Amygdala (tissue), 56 donors: ENCODE measurements at regions not wholly inside any gene's neighbourhood (a gene's known extent, or its start where the extent isn't known, plus 50 kb on each side); places are given as distances from the start of the nearest gene placed in this dataset.

Experiments
- DNase-seq, 56 donors: peaks; one replicate each; lab custom pipeline; 2025; lab: John Stamatoyannopoulos, UW

DNA sequence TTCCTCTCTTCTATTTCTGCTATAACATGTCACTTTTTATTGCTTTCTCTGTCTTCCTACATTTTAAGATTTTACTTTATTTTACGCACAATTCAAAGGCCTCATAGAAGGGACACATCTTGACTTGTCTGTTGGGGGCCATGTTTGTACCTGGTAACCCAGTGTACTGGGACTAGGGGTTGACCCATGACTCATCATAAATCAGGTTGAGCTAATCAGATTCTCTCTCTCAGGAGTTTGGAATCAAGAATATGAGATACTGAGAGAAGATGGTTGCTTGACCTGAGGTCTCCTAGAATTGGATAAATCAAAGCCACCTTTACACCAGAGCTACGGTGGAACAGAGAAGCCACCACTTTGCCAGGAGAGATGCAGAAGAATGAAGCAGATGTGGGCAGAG, 153.0 kb downstream of the UXS1 start:
- DNase-seq, result no peak

DNA sequence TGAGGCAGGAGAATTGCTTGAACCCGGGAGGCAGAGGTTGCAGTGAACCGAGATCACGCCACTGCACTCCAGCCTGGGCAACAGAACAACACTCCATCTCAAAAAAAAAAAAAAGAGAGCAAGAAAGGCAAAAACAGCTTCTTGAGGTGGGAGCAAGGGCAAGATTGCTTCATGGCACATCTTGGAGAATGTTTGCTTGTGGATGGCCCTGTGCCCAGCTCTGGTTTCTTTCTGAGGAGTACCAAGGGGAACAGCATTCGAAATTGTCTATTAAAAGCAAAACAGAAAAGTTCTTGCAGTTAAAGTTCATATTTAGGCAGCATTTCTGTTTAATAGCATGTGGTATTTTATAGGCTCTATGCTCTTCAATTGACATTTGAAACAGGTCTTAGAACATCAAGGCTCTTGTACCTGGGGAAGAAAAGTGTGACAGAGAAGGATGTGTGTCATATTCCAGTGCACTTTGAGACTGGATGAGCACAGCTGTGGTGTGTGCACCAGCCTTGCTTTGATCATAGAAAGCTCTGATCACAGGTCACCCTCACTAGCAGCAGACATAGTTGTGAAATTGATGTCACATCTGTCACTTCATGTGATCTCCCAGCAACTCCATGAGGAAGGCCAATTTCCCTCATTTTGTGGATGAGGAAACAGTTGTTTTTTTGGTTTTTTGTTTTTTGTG, 154.3 kb downstream of the UXS1 start:
- peak in 2 of 56 donors; percentile 2 to 3 for DNase-seq

DNA sequence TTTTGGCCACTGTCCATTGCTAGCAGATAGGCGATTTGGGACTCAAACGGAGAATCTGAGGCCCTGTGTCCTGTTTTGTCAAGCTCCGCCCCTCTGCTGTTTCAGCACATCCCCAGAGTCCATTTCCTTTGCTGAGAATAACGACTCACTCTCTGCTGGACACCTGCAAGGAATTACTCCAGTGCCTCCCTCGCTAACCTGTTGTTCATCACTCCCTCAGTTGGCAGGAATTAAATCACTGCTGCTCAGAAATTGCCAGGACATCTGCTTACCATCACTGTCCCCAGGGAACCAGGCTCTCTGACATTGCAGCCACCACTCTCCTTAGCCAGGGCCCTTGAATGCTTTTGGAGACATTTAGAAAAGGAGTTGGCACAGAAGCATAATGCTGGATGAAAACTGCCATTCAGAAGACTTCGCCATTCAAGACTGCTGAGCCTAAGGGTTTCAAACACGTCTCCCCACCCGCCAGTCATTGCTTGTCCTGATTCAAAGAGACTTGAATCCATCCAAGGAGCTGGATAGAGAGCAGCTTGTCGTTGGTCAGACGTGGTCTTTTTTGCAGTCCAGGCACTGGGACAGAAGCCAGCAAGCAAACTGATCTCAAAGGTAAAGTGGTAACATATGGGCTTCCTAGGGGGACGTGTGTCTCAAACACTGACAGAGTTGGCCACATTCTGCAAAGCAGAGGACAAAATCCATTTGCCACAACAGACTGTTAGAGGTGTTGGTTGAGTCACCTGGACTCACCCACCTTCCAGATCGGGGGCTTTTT, 155.3 kb downstream of the UXS1 start:
- DNase-seq, result peak in 7 of 56 donors; percentile 2 to 49 (median 18)

DNA sequence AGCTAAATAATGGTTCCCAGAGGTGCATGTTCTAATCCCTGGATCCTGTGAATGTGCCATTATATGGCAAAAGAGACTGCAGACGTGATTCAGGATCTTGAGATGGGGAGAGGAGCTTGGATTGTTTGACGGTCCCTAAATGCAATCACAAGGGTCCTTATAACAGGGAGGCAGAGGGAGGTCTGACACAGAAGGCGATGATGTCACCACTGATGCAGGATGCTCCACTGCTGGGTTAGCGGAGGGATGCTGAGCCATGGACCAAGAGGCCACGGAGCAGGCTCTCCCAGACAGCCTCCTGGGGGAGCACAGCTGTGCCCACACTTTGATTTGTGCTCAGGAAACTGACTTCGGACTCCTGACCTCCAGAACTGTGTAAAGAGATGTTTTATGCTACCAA, 156.2 kb downstream of the UXS1 start:
- no peak for DNase-seq

DNA sequence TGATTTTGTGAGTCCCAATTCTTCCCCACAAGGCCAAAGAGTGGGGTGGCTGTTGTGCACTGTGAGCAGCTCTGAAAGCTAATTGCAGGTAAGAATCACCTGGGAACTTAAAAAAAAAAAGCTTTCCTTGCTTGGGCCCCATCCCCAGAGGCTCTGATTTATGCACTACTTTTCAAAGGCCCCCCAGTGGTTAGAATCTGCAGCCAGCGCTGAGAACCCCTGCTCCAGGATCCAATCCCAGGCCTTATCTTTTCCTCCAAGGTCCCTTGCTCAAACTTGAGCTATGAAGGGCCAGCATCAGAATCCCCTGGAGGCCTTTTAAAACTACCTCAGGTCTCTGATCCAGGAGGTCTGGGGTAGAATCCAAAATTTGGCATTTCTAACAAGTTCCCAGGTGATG, 156.8 kb downstream of the UXS1 start:
- DNase-seq, result no peak

DNA sequence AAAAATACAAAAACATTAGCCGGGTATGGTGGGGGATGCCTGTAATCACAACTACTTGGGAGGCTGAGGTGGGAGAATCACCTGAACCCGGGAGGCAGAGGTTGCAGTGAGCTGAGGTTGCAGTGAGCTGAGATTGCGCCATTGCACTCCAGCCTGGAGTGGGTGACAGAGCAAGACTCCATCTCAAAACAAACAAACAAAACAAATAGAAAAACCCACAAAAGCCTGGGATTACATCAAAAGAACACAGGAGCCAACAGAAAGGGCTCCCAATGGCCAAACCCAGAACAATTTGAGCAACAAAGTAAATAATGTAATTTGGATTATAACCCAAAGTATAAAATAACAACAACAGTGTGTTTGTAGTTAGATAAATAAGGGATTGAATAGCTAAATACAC, 159.8 kb downstream of the UXS1 start:
- DNase-seq, result no peak

DNA sequence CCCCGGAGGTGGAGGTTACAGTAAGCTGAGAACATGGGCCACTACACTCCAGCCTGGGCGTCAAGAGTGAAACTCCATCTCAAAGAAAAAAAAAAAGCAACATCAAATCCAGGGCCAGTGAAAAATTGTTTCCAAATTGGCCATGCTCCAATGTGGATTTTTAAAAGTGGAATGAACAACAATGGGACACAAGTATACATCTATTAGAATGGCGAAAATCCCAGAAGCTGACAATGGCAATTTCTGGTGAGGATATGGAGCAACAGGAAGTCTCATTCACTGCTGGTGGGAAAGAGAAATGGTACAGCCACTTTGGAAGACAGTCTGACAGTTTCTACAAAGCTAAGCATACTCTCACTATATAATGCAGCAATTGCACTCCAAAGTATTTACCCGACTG, 161.4 kb downstream of the UXS1 start:
- DNase-seq, result no peak

DNA sequence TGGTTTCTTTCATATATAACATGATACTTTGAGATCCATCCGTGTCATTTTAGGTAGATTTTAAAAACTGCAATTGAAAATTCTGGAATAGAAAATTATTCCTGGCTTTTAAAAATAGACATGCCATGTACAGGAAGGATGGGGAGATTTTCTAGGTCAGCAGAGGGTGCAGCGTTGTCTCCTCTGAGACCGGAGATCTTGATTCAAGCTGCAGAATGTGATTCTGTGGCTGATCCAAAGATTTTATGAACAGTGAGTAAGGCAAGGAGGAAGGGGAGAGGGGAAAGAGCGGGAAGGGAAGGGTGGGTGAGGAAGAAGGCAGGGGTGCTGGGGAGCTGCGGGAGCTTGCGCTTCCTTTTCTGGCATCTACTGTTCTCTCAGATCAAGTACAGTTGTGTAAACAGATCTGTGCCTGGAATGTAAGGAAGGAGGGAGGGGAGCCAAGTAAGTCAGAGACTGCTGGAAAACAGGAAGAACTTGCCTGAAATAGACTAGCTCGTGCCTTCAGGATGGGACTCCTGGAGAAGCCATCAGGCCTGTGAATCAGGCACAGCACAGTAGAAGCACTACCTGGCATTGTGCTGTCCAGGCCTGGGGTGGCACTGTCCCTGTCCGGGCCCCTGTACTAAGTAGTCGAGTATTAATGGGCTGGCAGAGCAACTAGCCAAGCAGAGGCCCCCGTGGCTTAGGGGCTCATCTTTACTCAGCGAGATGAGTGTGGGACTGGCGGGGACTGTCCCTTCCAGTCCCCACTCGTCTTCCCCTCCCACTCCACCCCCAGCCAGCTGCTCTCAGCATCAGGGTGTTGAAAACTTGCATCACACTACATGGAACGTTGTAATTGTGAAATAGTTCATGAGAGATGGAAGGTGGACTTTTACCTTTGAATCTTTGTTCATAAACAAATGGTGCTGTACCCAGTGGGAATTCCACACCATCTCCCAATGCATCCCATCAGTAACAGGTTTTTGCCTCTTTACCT, 163.5 kb downstream of the UXS1 start:
- peak in 7 of 56 donors; percentile 6 to 56 (median 28) for DNase-seq

DNA sequence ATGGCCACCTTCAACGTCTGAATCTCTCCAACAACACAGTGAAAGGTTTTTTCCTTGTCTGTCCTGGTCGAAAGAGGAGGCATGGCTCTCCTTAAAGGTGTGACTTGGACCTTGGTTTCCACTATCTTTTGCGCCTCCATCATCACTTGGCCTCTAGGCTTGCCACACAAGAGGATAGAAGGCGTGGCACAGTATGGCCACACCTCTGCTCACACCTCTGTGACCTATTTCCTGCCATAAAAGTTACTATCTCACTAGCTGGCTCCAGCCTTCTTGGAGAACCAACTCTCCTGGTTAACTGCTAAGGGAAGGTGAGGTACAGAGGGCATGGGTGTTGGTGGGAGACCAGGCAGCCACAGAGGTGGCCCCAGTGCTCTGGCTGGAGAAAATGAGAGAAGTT, 165.9 kb downstream of the UXS1 start:
- no peak for DNase-seq

DNA sequence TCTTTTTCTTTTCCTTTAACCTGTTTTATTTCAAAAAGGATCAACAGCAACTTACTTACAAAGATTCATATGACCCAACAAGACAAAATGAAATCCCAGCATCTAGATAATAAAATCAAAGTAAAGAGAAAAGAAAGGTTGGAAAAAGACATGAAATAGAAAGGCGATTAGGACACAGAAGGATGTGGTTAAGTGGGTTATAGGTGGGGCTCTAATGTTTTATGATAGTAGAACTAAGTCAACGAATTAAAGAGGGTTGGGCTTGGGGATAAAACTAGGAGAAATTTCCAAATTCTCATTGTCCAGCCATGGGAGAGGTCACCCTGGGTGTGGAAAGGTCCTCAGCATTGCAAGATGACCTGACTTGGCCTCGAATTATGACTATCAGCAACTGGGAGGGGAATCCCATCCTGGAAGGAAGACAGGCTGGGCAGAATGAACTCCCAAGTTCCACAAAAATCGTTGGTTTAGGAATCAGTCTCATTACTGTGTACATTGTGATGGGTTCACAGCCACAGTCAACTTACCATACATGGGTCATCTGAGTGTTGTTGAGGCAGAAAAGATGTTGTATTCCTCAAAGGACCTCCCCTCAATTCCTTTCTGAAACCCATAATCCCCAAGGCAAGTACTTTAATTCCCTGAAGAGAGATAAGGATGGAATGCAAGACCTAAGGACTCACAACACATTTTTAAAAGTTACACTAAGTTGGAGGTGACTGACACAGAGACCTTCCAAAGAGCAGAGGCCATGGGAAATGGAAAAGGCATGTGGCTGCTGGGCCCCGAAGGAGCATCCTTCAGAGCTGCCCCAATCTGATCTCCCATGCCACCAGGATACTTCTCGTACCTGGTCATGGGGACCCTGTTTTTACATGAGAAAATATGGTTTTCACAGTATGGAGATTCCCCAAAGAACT, 167.6 kb downstream of the UXS1 start:
- no peak for DNase-seq

DNA sequence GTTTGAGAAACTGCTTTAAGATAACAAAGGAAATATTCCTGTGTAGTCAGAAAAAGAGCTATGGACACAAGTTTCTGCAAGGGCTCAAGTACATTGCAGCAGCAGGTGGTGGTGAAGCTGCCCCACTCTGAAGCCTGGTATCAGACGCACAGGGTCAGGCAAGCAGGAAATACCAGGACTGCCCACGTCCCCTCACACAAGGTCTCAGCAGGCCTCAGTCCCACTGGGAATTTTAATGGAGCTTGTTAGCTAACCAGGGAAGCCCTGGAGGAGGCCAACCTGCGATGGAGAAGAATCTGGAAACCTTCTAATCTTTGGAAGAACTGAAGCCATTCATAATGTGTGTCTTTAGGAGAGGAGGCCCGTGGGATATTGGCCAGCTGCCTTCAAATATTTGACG, 168.3 kb downstream of the UXS1 start:
- DNase-seq, result no peak

DNA sequence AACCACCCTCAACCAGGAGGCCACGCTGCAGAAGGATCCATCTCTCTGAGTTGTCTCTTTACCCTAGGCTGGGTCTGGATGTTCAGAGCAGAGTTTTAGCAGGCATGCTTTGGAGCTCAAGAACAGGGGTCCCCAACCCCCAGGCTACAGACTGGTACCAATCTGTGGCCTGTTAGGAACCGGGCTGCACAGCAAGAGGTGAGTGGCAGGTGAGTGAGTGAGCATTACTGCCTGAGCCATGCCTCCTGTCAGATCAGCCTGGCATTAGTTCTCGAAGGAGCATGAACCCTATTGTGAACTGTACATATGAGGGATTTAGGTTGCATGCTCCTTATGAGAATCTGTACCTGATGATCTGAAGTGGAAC, 172.5 kb downstream of the UXS1 start:
- no peak for DNase-seq

DNA sequence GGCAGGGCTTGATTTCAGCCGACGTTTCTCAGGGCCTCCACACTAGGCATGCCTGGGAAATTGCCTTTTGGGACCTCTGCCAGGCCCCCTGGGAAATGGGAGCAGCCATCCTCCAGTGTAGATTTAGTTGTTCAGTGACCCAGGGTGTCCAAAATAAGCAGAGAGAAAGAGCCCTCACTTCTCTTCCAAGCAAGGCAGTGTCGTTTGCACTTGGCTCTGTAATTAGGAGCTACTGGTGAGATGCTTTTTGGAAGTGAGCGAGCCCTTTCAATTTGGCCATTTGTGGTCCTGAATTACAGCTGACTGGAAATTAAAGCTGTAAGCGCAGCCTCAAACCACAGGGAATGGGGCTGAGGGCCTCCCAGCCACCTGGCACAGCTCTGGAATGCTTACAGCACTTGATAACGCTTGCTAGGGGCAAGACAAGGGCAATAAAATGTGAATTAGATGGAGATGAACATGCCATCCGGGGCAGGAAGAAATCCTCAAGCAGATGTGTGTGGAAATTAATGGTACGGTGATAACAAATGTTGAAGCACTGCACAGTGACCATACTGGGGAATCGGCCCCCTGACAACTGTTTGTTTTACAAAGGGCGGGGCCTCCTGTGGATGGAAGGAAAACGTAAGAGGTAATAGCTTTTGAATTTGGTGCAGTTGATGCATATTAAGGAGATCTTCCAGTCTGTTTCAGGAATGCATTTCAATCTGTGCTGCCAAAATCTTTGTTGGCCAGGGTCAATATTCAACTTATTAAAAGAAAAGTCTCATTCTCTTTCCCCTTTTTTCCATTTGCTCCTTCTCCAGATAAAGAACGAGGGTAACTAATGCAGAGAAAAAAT, 173.1 kb downstream of the UXS1 start:
- peak in 15 of 56 donors; percentile 4 to 53 (median 20) for DNase-seq

DNA sequence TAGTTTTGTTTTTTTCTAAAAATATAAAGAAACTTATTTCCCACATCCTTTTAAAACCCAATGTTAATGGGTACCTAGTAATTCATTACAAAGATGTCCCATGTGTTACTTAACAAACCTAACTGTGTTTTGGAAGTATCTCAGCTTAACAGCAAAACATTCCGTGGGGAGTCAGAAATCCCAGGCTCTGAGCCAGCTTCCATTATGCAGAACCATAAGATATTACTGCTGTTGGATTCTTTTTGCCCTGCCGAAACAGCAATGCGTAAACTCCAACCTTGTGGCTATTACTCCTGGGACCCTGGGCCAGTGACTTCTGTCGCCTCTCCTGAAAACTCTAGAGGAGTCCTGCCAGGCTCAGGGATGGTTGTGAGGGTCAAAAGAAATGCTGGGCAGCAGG, 174.1 kb downstream of the UXS1 start:
- no peak for DNase-seq

DNA sequence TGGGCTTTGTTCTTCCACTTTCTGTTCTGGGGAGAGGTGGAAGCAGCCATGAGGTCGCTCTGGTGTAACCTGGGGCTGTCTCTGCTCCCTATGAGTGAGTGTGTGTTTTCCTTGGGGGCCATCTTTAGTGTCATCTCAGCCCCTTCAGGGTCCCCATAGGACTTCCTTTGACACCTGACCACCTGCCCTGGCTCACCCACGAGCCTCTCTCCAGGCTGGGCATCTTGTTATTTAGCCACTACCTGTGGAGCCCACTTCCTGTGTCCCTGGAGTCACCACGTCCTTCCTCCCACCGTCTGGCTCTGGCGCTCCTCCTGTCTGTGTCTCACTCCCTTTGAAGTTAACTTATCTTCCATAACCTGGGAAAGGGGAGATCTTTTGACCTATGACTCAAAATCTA, 176.0 kb downstream of the UXS1 start:
- no peak for DNase-seq

DNA sequence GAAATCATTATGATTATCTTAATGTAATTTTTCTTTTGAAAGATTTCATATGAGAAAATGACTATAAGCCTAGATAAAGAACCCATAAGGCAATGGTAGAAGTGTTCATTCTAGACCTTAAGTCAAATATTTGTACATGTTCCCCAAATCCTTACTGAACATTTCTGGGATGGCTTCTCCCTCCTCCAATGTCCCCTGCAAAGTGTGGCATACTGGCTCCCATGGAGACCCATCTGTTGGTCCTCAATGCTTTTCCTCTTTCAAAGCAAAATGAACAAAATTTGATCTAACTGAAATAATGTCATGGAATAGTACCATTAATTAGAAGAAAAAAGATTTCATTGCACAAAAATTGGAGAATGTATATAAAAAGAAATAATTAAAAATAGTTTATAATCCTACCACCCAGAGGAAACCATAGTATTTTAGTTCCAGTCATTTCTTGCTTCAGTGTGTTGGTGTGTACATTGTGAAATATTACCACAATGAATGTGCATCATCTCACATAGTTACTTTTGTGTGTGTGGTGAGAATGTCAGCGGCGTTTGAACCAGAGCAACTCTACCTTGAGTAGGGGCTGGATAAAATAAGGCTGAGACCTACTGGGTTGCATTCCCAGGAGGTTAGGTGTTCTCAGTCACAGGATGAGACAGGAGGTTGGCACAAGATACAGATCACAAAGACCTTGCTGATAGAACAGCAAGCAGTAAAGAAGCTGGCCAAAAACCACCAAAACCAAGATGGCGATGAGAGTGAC, 181.3 kb downstream of the UXS1 start:
- no peak for DNase-seq

DNA sequence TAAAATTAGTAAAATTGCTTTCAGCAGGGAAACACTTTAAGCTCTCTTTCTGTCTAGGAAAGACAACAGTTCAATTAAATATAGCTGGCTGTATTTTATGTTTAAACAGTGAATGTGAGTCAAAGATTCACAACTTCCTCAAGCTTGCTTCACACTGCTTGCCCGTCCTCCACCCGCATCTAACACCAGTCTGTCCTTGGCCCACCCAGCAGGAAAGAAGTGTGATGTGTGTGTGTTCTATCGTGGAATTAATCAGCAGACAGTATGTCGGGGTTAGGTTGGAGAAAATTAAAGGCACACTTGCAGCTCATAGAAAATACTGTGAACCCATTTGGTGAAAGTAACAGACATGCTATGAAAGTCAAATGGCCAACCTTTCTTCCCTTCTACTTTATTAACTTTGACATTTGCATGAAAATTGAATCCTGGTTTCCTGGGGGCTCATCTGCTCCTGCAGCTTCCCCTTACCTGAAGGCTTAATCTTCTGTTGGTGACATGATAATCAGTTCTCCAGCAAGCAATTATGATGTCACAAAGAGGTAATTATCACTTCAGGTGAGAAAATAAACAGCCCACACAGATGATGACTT, 182.0 kb downstream of the UXS1 start:
- DNase-seq, result peak in 2 of 56 donors; percentile 1 to 17

DNA sequence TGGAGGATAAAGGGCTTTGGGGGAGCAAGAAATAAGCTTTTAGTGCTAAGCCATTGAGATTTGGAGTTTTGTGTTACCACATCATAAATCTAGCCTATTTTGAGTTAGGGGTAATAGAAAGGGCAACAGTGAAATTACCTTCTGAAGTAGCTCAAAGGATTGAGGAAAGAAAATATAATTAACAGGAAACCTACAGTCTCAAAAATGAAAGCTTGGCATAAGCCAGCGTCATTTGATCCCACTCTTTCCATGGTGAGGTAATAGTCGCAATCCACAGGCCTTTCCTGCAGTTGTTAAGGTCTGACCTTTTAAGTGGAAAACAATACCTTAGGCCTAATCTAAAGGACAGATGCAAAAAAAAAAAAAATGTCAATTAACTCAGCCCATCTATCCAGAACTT, 182.7 kb downstream of the UXS1 start:
- DNase-seq, result no peak
